ENCODE measurements at regions not wholly inside any gene's neighbourhood (a gene's known extent, or its start where the extent isn't known, plus 50 kb on each side); places are given as distances from the start of the nearest gene placed in this dataset.
"Not testable (repeated sequence)": the region's sequence is repeated elsewhere in the genome, so short reads cannot be mapped to it uniquely, and the experiment has no call there.

DNA sequence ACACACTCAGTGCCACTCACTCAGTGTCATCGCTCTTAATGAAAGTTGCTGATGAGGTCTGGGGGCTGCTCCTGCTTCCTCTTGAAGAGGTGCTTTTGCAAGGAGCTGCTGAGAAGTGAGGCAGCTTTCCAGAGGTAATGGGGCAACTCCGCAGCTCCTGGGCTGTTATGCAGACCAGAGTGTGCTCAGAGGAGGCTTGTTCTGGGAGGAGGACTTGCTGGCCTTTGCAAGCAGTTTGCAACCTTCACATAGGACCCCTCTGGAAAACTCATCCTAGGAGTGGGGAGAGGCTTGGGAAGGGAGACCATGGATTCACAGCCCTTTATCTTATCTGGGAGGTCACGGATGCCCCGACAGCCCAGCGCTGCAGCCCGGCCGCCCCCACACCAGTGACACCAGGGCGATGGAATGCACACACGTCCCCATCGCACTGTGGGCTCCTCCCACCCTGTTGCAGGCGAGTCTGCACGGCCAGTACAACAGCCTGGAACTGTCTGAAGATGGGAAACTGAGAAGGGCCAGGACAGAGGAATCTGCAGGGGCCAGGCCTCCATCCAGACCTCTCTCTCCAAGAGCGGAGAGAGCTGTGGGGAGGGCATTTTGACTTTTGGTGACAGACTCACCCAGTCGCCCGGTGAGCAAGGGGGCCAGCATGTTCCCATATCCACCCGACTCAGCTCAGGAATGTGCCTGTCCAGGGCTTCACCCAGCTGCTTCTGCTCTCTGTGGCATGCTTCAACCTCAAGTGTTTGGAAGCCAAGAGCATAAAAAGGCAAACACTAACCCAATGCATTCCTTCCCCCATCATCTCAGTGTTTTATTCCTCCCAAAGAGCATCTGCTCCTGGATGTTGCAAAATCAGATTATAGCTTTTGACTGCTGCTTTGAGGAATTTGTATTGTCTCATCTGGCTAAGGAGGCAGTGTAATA, 78.6 kb upstream of the ZNF469 start:
- DNase-seq (ENCODE audit: low read depth): no peak

DNA sequence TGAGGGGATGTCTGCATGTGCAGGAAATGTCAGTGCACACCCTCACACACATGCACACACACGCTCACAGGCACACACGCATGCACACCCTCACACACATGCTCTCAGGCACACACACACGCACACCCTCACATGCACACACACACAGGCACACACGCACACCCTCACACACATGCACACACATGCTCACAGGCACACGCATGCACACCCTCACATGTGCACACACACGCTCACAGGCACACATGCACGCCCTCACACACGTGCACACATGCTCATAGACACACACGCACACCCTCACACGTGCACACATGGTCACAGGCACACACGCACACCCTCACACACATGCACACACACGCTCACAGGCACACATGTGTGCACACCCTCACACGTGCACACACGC, 77.6 kb upstream of the ZNF469 start:
- DNase-seq (ENCODE audit: low read depth): no peak

DNA sequence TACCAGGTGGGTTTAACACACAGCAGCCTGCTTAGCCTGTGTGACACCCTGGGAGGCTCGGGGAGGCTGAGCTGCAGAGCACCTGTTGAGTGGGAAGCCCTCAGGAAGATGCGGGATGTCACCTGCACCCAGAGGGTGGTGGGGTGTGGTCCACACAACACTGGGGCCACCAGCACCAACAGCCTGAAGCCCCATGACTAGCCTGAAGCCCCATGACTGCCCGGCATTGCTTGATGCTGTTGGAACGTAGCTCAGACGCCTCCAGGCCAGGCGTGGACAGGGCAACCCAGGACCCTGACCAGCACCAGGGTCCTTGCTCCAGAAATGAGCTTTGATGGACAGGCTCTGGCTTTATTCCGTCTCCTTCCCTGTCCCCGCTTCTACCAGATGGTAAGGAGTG, 76.3 kb upstream of the ZNF469 start:
- no peak for DNase-seq (ENCODE audit: low read depth)

DNA sequence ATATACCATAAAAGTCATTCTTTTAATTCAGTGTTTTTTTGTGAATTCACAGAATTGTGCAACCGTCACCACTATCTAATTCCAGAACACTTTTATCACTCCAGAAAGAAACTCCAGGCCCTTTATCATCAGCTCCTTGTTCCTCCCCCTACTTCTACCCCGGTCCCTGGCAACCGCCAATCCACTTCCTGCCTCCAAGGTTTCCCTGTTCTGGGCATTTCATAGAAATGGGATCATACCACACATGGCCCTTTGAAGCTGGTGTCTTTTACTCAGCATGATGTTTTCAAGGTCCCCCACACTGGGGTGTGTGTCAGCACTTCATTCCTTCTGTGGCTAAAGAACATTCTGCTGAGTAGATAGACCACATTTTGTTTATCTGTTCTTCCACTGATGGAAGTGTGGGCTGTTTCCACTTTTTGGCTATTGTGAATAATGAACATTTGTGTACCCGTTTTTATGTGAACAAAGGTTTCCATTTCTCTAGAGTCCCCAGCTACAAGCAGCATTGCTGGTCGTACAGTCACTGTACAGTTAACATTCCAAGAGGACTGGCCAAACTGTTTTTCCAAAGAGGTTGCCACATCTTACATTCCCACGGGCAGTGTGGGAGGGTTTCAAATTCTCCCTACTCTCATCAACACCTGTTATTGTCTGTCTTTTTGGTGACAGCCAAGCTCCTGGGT, 75.8 kb upstream of the ZNF469 start:
- DNase-seq (ENCODE audit: low read depth): no peak

DNA sequence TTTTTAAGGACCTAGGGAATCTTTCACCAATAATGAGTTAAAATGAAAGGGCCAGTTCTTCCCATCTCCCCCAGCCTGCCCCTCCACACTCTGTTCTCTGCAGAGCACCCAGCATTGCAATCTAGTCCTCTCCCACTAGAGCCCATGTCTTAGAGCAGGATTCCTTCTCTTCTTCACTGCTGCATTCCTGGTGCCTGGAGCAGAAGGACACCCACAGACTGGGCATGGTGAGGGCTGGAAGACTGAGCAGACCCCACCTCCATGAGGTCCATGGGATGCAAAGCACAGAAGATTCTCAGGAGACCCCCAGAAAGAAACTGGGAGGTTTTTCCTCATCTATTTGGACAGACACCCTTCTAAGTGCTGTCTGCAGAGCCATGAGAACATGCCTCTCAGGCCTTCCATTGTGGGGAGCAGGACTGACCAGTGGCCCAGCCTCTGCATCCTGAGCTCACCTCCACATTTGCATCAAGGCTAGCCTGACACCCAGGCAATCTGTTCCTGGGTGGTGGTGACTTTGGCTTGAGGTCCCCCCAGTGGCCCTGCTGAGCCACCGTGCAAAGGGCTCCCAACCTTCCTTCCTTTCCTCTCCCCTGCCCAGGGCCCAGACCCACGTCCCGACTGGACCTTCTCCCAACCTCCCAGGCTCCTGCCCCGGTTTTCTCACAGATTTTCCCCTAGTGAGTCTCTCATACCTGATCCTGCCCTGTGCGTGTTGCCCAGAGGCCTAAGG, 74.2 kb upstream of the ZNF469 start:
- DNase-seq (ENCODE audit: low read depth): no peak

DNA sequence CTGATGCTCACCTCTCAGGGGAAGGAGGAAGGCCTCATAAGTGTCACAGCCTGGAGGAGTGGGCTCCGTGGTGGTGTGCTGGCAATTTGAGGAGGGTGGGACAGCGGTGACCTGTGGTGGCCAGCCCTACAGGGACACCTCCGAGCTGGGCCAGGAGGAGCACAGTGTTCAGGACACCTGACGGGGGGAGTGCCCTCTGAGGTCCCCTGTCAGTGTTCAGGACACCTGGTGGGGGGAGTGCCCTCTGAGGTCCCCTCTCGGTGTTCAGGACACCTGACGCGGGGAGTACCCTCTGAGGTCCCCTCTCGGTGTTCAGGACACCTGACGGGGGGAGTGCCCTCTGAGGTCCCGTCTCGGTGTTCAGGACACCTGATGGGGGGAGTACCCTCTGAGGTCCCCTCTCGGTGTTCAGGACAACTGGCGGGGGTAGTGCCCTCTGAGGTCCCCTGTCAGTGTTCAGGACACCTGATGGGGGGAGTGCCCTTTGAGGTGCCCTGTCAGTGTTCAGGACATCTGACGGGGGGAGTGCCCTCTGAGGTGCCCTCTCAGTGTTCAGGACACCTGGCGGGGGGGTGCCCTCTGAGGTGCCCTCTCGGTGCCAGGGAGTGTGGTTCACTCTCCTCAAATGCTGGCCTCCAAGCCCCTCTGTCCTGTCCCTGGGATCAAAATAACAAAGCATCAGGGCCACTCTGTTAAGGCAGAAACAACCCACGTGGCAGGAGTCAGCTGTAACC, 73.4 kb upstream of the ZNF469 start:
- no peak for DNase-seq (ENCODE audit: low read depth)

DNA sequence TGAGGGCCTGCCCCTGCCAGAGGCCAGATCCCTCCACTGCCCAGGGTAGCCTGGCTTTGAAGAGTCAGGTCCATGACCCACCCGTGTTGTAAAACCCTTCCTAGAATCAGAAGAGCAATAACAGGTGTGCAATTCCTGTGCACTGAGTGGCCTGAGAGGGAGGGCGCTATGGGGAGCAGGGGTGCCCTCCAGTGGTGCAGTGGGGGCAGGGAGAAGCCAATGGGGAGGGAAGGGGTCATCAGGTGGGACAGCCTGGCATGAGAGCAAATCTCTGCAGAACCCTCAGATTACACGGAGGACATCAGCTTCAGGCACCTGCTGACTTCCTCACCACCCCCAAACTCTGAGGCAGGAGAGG, 72.9 kb upstream of the ZNF469 start:
- DNase-seq (ENCODE audit: low read depth): no peak

DNA sequence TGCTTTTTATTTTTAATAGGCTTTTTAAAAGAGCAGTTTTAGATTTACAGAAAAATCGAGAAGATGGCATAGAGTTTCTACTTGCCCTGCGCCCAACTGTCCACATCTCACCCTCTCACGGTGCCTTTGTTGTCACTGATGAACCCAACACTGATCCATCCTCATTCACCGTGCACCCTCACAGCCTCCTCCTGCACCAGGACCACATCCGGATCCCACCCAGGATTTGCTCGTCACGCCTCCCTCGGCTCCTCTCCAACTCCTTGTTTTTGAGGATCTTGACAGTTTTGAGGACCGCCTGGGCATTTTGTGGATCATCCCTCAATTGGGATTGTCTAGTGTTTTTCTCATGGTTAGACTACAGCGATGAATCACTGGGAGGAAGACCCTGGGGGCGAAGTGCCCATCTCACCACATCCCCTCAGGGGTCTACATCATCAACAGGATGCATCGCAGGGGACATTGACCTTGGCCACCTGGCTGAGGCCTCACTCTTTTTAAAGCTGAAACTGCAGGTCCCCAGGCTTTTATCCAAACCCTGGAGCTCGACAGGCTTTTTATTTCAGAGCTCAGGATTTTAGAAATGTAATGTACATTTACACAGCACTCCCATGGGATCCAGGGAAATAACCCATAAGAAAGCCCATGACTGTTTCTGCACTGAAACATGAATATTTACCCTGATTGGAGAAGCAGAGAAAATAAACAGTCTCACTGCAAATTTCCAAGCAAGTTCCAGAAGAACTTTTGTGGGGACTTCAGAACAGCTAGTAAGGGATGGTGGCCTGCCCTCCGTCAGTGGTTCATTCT, 71.8 kb upstream of the ZNF469 start:
- DNase-seq (ENCODE audit: low read depth): no peak

DNA sequence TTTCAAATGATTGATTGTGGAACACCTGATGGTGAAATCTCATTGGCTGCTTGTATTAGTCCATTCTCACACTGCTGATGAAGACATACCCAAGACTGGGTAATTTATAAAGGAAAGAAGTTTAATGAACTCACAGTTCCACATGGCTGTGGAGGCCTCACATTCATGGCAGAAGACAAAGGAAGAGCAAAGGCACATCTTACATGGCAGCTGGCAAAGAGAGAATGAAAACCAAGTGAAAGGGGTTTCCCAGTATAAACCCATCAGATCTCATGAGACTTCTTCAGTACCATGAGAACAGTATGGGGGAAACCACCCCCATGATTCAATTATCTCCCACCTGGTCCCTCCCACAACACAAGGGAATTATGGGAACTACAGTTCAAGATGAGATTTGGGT, 70.9 kb upstream of the ZNF469 start:
- DNase-seq (ENCODE audit: low read depth): not testable (repeated sequence)

DNA sequence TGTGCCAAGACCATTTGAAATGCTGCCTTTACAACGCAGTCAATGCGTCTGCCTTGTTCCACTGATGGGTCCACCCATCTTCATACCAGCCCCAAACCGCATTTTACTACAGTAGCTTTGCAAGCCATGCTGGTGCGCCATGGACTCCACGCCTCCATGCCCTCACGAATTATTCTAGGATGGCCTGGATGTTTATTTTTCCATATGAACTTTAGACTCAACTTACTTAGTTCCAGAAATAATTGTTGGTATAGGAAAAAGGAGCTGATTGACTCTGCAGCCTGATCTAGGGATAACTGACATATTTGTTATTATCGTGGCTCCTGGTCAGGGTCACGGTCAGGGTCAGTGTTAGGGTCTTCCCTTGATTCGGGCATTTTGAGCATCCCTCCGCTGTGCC, 70.0 kb upstream of the ZNF469 start:
- no peak for DNase-seq (ENCODE audit: low read depth)

DNA sequence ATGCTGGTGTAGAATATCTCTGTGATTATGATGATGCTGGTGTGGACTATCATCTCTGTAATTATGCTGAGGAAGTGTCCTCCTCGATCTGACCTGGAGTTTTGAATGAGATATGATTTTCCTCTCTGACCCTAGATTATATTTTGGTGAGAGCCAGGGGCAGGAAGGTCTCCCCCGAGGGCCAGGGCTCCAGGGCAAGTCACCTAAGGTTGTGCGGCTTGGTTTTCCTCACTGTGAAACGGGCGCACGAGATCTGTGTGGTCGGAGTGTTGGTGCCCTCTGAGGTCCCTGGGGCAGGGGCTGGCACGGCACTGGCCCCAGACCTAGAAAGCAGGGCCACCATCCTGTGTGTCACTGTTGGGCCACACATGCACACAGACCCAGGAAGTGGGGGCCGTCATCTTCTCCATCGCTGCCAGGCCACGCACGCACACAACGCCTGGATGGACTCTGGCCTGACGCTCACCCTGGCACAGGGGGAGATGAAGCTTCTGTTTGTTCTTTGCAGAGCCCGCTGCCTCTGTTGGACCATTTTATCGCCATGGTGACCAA, 67.7 kb upstream of the ZNF469 start:
- no peak for DNase-seq (ENCODE audit: low read depth)

DNA sequence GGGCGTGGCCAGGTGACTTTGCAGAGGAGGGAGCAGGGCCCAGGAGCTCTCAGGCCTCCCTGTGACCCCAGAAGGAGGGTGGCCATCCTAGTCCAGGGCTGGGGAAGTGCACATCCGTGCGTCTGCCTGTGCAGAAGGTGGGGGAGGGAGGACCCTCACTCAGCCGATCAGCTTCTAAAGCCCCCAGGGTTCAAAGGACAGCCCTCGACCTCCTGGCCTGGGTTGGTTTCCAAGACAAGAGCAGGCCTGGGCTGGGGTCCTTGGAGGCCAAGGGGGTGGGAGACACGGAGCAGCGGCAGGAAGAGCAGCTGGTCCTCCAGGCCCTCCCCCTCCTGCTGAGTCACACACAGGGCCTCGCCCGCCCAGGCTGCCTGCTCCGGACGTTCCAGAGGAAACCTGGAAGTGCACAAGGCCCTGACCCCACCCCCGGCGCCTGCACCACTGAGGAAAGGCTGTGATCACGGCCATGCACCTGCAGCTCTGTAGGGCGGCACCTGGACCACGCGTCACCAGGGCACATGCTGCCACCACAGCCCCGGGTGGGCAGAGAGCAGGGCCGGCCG, 67.1 kb upstream of the ZNF469 start:
- DNase-seq (ENCODE audit: low read depth): no peak

DNA sequence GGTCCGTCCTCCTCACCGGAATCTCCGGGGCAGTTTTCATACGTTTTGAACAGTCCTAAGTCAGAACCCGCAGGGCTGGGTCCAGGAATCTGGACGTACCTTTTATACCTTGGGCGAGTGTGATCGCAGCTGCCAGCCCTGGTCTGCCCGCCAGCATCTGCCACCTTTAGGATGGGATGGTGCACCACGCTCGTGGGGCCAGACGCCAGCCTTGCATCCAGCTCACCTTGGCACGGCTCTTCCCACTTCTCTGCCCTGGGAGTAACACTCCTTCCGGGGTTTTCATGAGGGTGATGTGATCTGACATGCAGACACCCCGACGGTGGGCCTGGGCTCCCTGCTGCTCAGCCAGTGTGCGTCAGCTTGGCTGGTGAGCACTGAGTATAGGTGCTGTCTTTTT, 66.6 kb upstream of the ZNF469 start:
- DNase-seq (ENCODE audit: low read depth): no peak

DNA sequence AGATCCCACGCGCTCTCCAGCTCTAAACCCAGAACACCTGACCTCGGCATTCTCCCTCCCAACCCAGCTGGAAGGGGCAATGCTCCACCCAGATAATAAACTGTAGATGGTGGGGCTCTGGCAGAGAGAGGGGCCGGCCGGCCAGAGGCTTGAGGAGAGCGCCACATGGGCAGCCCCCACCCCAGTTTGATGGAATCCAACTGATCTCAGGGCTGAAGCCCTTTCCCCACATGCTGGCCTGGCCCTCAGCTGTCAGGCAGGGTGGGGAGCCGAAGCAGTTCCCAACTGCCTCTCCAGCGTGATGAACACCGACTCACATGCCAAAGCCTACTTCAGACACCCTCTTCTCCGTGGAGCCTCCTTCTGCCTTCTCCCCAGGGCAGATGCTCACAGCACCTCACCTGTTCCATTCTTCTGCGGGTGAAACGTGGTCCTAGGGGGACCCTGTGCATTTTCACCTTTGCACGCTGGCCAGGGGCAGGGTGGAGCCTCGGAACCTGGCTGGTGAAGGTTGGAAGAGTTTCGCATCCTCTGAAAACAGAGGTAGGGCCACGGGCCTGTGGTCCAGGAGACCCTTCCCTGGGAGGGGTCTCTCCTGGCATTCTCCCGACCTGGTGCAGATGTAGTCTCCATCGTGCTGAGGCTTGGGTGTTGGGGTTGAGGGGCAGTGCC, 65.7 kb upstream of the ZNF469 start:
- no peak for DNase-seq (ENCODE audit: low read depth)

DNA sequence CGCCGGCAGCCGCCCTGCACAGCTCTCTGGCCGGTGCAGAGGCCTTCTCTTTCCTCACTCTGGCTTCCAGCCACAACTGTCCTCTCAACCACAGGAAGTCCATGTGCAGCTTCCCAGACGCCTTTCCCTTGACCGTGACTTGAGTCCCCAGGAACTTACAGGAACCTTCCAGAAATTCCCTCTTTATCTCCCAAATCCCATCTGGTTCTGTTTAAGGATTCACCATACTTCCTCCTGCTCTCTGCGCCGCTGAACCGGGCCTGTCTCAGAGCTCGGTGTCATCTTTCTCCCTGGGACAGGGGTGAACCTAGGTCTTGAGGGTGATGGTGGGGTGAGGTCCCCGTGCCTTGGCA, 65.2 kb upstream of the ZNF469 start:
- no peak for DNase-seq (ENCODE audit: low read depth)

DNA sequence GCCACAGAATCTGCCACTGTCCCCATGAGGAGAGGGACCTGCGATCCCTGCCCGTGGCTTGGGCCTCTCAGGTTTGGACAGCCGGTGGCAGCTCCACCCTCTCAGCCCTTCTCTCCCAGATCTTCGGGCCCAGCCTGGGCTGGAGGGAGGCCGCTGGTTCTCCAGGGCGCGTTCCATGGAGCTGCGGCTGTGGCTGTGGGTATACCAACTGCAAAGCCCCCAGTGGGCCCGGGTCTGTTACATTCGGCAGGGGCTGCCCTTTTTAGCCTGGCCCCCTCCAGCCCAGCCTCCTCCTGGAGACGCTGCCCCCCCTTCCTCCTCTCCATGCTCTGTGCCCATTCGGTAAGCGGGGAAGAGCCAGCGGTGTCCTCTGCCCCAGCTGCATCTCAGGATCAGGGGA, 64.7 kb upstream of the ZNF469 start:
- DNase-seq (ENCODE audit: low read depth): no peak

DNA sequence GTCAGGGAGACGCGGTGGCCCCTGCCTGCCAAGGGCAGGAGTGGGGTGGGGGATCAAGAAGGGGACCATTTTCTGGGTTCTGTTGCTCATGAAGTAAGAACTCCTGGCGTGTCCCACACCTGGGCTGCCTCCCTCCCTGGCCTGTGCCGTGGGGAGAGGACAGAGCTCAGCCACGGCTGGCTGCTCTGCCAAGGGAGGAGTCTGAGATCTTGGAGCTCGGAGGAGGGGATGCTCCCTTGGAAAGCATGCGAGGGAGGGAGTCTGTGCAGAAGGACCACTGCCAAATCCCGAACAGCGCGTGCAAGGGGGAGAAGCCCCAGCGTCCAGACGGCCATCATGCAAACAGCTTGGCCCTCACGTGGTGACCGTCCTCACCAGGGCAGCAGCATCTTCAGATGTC, 64.2 kb upstream of the ZNF469 start:
- no peak for DNase-seq (ENCODE audit: low read depth)

DNA sequence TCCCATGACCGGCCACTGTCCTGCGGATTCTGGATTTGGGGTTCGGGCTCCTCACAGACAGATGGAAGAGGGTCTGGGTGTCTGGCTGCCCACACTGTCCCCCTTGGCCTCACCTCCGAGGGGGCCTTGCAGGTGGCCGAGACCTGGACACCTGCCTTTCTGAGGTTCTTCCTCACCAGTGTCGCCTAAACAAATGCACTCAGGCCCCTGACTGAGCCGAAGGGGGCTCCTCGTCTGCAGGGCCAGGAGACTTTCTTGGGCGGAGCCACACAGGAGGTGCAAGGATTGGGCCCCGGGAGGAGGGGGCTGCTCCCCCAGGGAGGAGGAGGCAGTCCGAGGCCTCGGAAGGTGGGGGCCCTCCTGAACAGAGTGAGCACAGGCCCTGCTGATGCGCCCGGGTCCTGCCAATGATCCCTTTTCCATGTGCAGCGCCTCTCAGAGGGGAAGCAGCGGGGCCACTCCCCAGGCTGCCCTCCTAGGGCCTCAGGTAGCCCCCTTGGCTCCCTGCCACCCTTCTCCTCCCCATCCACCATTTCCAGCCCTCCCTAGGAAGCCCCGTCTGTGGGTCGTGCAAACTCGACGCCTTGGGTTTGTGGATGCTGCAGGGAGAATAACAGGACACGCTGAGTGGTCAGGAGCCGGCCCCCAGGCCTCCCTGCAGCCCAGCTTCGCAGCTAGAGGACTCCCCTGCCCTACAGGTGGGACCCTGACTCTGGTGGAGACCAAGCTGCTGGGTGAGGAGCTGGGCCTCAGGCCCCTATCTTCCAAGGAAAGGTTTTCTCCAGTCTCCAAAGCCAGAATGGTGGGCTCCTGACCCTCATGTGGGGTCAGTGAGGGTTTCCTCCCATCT, 63.4 kb upstream of the ZNF469 start:
- no peak for DNase-seq (ENCODE audit: low read depth)

DNA sequence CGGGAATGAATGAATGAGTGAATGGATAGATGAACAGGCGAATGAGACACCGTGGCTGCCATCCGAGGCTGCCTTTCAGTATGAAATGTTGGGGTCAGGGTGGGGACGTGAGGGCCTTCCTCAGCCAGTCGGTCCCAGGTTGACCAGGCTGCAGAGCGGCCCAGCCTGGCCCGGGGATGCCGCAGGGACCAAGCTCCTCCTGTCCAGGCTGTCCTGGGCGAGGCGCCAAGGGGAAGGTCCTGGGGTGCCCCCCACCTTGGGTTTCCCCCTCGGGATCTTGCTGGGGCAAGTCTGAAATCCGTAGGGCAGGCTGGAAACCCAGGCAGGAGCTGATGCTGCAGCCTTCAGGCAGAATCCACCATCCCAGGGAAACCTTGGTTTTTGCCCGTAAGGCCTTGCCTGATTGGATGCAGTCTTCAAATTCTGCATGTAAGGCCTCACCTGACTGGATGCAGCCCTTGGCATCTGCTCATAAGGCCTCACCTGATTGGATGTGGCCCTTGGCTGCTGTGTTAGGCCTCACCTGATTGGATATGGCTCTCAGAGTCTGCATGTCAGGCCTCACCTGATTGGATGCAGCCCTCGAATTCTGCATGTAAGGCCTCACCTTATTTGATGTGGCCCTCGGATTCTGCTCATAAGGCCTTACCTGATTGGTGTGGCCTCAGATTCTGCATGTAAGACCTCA, 61.7 kb upstream of the ZNF469 start:
- peak; percentile 1 for DNase-seq (ENCODE audit: low read depth)

Measured in activated T-cell treated with anti-CD3 and anti-CD28 coated beads for 24 hours (primary cell).